GM12878 (cell line): ENCODE measurements at regions not wholly inside any gene's neighbourhood (a gene's known extent, or its start where the extent isn't known, plus 50 kb on each side); places are given as distances from the start of the nearest gene placed in this dataset.
A peak's percentile ranks its signal among the peaks of the same experiment; 100 is the strongest.
"Not testable (repeated sequence)": the region's sequence is repeated elsewhere in the genome, so short reads cannot be mapped to it uniquely, and the experiment has no call there.

Experiments used
- ATAC-seq: fragments of 200-7000 bp; cut with Tn5 transposase; 3 replicates; pipeline ENCODE4 v1.9.1; 2020; ENCODE audit warnings: mild to moderate bottlenecking, moderate library complexity
- BruUV-seq: library from RNA; stranded (reverse); fragments of 400-500 nt; replicated peaks from 2 replicates; lab custom pipeline; 2021; lab: Mats Ljungman, UMichigan
- CTCF ChIA-PET: fragments of 300-600 bp; sonication (Branson Sonifier 250); formaldehyde crosslinking; extraction: SDS; loops from one replicate; lab custom pipeline; 2021; ENCODE audit warnings: inconsistent platforms; lab: Yijun Ruan, JAX
- POLR2A ChIA-PET: fragments of 350-600 bp; formaldehyde crosslinking; extraction: SDS; loops from one replicate; lab custom pipeline; 2021; ENCODE audit warnings: inconsistent platforms; lab: Charles Lee
- RAD21 ChIA-PET: fragments of 300-600 bp; sonication (Branson Sonifier 250); formaldehyde crosslinking; loops from one replicate; lab custom pipeline; 2023; ENCODE audit warnings: antibody characterized with exemption; ENCODE audit not compliant: unreplicated experiment; lab: Charles Lee
- SMC1A ChIA-PET: fragments of 300-600 bp; sonication (Branson Sonifier 250); formaldehyde crosslinking; loops from one replicate; lab custom pipeline; 2023; ENCODE audit not compliant: unreplicated experiment, uncharacterized antibody; lab: Charles Lee
- DNase-seq: peaks from one replicate; pipeline ENCODE4 v3.0.0-alpha.2; 2011; ENCODE audit warnings: low read depth, low spot score
- FAIRE-seq: peaks from 3 replicates; lab custom pipeline; 2011; peaks lifted over from hg19 to GRCh38; lab: Jason Lieb, UNC
- H2AFZ ChIP-seq: 2 replicates; pipeline ENCODE4 v1.6.0; 2011; ENCODE audit warnings: low read depth, low read length, control low read depth; ENCODE audit not compliant: control insufficient read depth
- H3K27ac ChIP-seq: 2 replicates; pipeline ENCODE4 v1.5.1; 2011; ENCODE audit warnings: control low read depth; ENCODE audit not compliant: control insufficient read depth, insufficient read depth
- H3K27me3 ChIP-seq, 2 experiments: replicated peaks in 1 of 2; 2 replicates each; pipeline versions ENCODE4 v1.6.0 to v1.6.1; 2011; ENCODE audit warnings: low read length in 1 of 2; ENCODE audit not compliant: control insufficient read depth in 2 of 2, insufficient read depth in 2 of 2
- H3K36me3 ChIP-seq, 2 experiments: 2 replicates each; pipeline ENCODE4 v1.5.1; 2011; ENCODE audit warnings: low read length in 1 of 2; ENCODE audit not compliant: control insufficient read depth in 2 of 2, insufficient read depth in 2 of 2
- H3K4me1 ChIP-seq: 2 replicates; pipeline ENCODE4 v1.6.1; 2011; ENCODE audit warnings: mild to moderate bottlenecking, low read length, moderate library complexity, mixed read lengths; ENCODE audit not compliant: control insufficient read depth, insufficient read depth
- H3K4me2 ChIP-seq: 2 replicates; pipeline ENCODE4 v1.6.0; 2011; ENCODE audit warnings: control low read depth; ENCODE audit not compliant: control insufficient read depth, insufficient read depth
- H3K4me3 ChIP-seq: fragments of 200-600 bp; sonication (generic); 2 replicates; pipeline ENCODE4 v1.5.1; 2016
- H3K79me2 ChIP-seq: 2 replicates; pipeline ENCODE4 v1.6.0; 2011; ENCODE audit warnings: low read length; ENCODE audit not compliant: control insufficient read depth, insufficient read depth
- H3K9ac ChIP-seq: 2 replicates; pipeline ENCODE4 v1.8.0; 2011; ENCODE audit warnings: low read length, control low read depth, mixed read lengths; ENCODE audit not compliant: control insufficient read depth, insufficient read depth
- H3K9me3 ChIP-seq: replicated peaks from 3 replicates; pipeline ENCODE4 v1.5.1; 2011; ENCODE audit warnings: mild to moderate bottlenecking, low read length; ENCODE audit not compliant: control insufficient read depth, insufficient read depth
- H4K20me1 ChIP-seq: 2 replicates; pipeline ENCODE4 v1.6.0; 2011; ENCODE audit not compliant: control insufficient read depth, insufficient read depth
- REST ChIP-seq: IDR thresholded peaks from 2 replicates; pipeline ENCODE4 v1.6.1; 2012; ENCODE audit warnings: mild to moderate bottlenecking, low read depth, low read length
- WGBS: methylation state at CpG from one replicate; pipeline ENCODE4 v1.1.6; 2016; ENCODE audit warnings: low lambda C conversion rate; ENCODE audit not compliant: insufficient replicate concordance, insufficient coverage; ENCODE audit errors: missing lambda C conversion rate; 5-methylcytosine and 5-hydroxymethylcytosine counted together
- in situ Hi-C: fragments of 300-500 bp; cut with MboI; formaldehyde crosslinking; loops from 9 replicates; pipeline ENCODE4 v1.14.3; 2018; ENCODE audit warnings: mixed read lengths
- intact Hi-C: fragments of 100-400 bp; cut with micrococcal nuclease; formaldehyde crosslinking; loops from one replicate; pipeline ENCODE4 v1.14.2; 2022; ENCODE audit not compliant: unreplicated experiment

GRCh38 chr1:146853147-146853546 is 85.0 kb upstream of the NBPF12 start:
- FAIRE-seq, H3K27me3 ChIP-seq, intact Hi-C loops, H3K4me1 ChIP-seq, H3K9me3 ChIP-seq, POLR2A ChIA-PET, H3K27ac ChIP-seq, H3K36me3 ChIP-seq, H2AFZ ChIP-seq, H3K4me2 ChIP-seq, H3K79me2 ChIP-seq, ATAC-seq, H3K9ac ChIP-seq, H4K20me1 ChIP-seq, H3K4me3 ChIP-seq, RAD21 ChIA-PET, DNase-seq, in situ Hi-C loops, BruUV-seq, CTCF ChIA-PET, SMC1A ChIA-PET: not testable (repeated sequence)
- peak; percentile 54; the same call in 1 of the 2 replicates for TF ChIP-seq REST
- WGBS: 41% methylated on average over 7 of the region's 9 CpGs

GRCh38 chr1:146850352-146850889 is 87.7 kb upstream of the NBPF12 start:
- RAD21 ChIA-PET: not testable (repeated sequence)

GRCh38 chr1:146838725-146839124 is 99.4 kb upstream of the NBPF12 start:
- CTCF ChIA-PET, H3K4me2 ChIP-seq, H3K9ac ChIP-seq, H3K36me3 ChIP-seq, H3K4me3 ChIP-seq, BruUV-seq, H3K9me3 ChIP-seq, H2AFZ ChIP-seq, ATAC-seq, POLR2A ChIA-PET, in situ Hi-C loops, FAIRE-seq, RAD21 ChIA-PET, H3K4me1 ChIP-seq, H4K20me1 ChIP-seq, DNase-seq, SMC1A ChIA-PET, H3K27ac ChIP-seq, H3K79me2 ChIP-seq, H3K27me3 ChIP-seq, intact Hi-C loops: not testable (repeated sequence)
- no CpG with 5 or more reads among the region's 1 CpG for WGBS

More at GRCh38 chr1:146850352-146850889, 87.7 kb upstream of the NBPF12 start:
- POLR2A ChIA-PET, H3K4me3 ChIP-seq, DNase-seq, H4K20me1 ChIP-seq, BruUV-seq, H3K4me2 ChIP-seq, H3K9me3 ChIP-seq, H3K27me3 ChIP-seq, H3K4me1 ChIP-seq, intact Hi-C loops, in situ Hi-C loops, SMC1A ChIA-PET, CTCF ChIA-PET, H3K9ac ChIP-seq, H2AFZ ChIP-seq, H3K36me3 ChIP-seq, ATAC-seq, H3K79me2 ChIP-seq, FAIRE-seq, H3K27ac ChIP-seq: not testable (repeated sequence)
- 25% methylated on average over 6 of the region's 6 CpGs for WGBS
